HG03139 (cell line): ENCODE measurements at regions not wholly inside any gene's neighbourhood (a gene's known extent, or its start where the extent isn't known, plus 50 kb on each side); places are given as distances from the start of the nearest gene placed in this dataset.

Experiments used
- ATAC-seq: cut with Tn5 transposase; IDR thresholded peaks from one replicate; pipeline ENCODE4 v1.9.1; 2021; ENCODE audit not compliant: unreplicated experiment

DNA sequence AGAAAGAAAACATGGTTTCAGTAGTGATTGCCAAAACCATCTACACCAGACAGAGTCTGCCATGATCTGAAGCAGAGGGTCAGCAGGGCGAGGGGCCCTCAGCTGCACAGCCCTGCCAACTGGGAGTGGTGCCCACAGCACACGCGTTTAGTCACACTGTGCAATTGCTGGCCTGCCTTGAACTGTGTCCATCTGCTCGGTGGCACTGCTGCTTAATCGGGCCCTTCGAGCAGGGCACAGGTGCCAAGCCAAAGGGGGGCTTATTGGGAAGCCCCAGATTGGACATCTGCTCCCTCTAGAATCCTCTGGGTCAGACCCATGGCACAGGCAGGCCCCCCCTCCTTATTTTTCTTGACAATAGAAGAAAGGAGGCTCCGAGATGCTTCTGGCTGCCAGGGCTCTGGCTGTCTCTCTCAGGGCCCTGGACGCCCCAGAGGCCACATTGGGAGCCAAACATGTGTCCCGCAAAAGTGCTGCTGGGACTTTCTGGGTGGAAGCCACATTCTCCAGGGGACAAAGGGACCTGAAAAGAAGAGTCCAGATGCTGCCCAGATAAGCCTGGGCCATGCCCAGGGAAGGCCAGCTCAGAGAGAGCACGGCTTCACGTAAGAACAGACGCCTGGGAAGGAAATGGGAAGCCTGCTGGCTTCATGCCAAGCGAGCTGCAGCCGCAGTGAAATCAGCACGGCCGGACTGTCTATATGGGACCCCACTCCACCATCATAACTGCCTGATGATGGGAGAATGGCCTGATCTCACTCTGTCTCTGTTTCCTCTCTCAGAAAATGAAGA is 349.2 kb downstream of the GADD45G start:
- no peak for ATAC-seq

DNA sequence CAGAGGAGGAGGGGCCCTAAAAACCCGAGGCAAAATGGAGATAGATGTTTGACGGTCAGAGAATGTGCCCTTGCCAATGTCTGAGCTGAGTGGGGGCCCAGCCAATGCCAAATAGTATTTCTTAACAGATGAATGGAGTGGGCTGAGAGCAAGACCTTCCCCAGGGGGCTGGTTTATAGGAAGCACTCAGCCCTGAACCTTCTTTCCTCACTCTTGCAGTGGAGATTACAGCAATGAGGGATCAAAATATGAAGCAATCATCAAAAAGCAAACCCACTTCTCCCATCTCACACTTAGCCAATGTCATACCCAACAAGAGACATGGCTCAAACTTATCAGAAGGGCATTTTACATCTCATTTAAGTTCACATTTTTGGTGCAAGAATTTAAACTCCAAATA is 350.3 kb downstream of the GADD45G start:
- ATAC-seq: no peak

GRCh38 chr9:89955626-89956025 is 350.8 kb downstream of the GADD45G start:
- no peak for ATAC-seq

- ATAC-seq: no peak
Observed at GRCh38 chr9:89956331-89956730, 351.5 kb downstream of the GADD45G start.

DNA sequence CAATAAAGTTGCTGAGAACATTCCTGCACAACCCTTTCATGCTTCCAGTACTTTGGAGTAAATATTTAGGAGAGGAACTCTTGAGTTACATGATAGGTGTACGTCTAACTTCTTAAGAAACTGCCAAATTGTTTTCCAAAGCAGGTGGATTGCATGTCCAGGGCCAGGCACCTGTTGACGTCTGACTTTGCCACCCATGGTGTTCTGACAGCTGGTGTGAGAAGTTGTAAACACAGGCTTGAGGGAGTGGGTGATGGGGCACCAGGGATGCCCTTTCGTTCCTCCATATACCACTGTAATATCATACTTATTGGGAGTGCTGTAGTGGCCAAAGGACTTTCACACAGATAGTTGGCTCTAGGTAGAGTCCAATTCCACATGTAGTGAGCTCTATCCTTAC is 352.1 kb downstream of the GADD45G start:
- no peak for ATAC-seq

DNA sequence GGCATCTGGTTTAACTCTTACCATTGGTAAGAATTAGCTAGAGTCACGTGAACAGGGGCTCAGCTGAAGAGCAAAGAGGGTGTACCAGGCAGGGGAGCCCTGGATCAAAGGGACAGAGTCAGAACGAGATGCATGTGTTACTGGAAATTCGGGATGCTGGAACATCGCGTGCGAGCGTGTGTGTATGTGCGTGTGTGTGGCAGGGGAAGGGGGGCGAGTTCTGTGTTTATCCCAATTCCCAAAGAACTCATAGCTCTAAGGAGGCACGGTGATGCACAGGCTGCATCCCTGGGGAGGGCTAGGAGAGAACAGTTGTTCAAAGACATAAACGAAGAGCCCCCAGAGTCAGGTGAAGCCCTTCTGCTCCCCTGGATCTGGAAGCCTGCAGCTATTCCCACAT is 353.3 kb downstream of the GADD45G start:
- no peak for ATAC-seq

DNA sequence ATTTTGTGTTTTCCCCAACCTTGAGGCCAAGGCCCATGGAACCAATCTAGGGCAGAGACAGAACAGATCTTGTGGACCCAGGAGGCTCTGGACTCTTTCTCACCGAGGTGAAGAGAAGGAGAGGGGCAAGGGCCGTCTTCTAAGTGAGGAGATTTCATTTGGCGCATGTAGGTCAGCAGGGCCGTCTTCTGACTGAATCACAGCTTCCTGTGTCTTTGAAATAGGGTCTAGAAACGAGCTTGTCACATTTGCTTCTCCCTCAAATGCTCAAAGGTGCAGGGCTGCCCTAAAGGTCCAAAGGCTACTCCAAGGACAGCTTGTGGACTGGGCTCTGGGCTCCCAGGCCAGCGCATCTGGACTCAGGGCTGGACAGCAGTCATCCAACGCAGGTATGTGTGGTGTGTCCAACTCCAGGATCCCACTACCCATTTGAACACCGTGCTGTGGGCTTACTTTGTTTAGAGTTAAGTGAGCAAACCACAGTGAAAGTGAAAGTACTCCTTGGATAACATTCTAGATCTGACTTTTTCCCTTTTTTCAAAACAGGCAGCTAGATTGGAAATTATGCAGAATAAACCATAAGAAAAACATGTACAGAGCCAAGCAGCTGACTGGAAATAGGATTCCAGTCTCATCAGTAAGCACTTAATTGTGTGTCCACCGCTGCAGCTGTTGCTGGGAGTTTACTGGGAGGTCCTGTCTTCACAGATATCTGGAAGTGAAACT is 357.0 kb downstream of the GADD45G start:
- no peak for ATAC-seq

- no peak for ATAC-seq
Observed at GRCh38 chr9:89963280-89963679, 358.5 kb downstream of the GADD45G start.

DNA sequence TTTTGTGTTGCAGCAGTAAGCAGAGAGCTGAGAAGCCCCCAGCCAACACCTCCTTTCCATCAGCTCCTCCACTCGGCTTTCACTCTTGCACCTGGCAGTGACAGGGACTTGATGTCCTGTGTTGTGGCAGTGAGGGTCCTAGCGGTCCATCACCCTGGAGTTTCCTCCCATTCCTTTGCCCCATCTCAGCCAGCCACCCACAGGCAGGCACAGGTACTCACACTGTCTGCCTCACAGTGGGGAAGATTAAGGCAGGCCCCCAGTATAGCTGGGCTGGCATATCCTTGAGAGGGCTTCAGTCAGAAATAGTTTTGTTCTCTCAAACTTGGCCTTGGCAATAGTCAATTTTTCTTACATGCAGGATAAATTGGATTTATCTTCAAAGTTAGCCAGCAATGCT is 362.7 kb downstream of the GADD45G start:
- ATAC-seq: no peak

DNA sequence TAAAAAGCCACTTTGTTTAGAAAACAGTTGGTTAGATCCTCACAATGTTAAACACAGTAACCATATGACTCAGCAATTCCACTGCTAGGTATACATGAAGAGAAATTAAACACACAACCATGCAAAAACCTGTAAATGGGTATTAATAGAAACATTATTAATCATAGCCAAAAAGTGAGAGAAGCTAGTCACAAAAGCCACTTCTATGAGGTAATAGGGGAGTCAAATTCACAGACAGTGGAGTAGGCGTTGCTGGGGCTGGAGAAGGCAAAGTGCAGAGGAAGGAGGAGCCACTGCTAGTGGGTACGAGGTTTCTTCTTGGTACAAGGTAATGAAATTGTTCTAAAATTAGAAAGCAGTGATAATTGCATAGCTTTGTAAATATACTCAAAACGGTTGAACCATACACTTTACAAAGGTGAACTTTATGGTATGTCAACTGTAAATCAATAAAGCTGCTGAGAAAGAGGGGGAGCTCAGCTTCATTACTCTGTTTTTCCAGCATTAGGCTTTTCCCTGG is 364.4 kb downstream of the GADD45G start:
- ATAC-seq: no peak

DNA sequence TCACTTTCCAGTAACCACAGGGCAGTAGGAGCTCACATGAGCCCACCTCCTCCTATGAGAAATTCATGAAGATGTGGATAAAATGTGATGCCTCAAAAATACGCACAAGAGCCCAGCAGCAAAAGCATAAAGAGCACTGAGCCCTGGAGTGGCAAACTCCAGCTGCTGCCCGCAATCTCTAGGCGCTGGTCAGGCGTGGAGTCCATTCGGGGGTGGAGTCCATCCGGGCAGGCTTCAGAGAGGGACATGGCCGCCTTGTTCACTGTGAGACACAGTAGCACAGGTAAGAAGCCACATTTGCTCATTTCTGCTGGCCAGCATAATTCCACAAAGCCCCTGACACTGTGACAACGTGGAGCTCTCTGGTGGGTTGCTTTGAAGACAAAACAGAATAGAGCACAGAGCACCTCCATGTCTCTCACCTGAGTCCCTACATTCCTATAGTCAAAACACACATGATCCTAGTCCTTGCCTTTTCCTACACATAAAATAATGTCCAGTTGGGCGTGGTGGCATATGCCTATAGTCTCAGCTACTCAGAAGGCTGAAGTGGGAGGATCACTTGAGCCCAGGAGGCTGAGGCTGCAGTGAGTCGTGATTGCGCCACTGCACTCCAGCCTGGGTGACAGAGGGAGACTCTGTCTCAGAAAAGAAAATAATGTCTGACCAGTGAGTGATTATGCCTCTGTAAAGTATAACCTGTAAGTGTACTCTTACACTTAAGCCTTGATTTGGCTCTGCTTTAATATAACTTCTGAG is 365.2 kb downstream of the GADD45G start:
- ATAC-seq: no peak

- no peak for ATAC-seq
Observed at GRCh38 chr9:89970701-89971100, 365.9 kb downstream of the GADD45G start.

GRCh38 chr9:89972535-89972934 is 367.7 kb downstream of the GADD45G start:
- no peak for ATAC-seq

GRCh38 chr9:89974582-89974981 is 369.8 kb downstream of the GADD45G start:
- ATAC-seq: no peak

GRCh38 chr9:89975024-89975423 is 370.2 kb downstream of the GADD45G start:
- no peak for ATAC-seq

- no peak for ATAC-seq
Observed at GRCh38 chr9:89975630-89976029, 370.8 kb downstream of the GADD45G start.

DNA sequence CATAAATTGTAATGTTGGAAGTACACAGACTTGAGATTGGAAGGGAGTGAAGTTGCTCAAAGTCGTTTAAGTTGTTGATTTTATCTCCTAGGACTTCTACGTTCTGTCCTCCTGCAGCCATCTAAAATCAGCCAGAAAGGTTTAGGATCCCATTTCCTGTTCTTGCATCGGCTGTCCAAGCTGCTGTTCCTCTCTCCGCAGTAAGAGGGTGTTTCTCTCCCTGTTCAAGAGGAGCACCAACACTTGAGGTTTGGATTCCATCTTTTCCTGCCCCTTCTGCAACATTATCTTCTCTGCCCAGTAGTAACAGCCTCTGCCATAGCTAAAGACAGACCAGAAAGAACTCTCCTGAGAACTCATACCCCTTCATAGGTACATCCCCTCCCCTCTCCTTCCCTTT is 373.4 kb downstream of the GADD45G start:
- ATAC-seq: no peak

GRCh38 chr9:89980600-89980999 is 375.8 kb downstream of the GADD45G start:
- ATAC-seq: no peak

DNA sequence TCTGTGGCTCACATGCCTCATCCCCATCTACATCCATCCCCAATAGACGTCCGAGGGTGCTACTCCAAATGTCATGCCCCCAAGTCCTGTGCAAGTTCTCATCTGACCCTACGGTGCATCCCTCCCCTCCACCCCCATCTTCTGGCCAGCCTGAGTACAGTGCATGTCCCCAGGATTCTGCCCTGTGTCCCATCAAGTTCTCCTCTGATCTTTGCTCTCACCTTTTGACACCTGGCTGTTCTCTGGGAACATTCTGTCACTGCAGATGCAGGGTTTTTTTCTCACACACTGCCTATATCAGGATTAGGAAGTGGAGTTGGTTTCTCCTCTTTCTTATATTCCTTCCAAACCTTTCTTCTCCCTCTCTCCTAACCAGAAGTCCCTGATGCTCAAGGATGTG is 377.2 kb downstream of the GADD45G start:
- no peak for ATAC-seq

- ATAC-seq: no peak
Observed at GRCh38 chr9:89983411-89983810, 378.6 kb downstream of the GADD45G start.

DNA sequence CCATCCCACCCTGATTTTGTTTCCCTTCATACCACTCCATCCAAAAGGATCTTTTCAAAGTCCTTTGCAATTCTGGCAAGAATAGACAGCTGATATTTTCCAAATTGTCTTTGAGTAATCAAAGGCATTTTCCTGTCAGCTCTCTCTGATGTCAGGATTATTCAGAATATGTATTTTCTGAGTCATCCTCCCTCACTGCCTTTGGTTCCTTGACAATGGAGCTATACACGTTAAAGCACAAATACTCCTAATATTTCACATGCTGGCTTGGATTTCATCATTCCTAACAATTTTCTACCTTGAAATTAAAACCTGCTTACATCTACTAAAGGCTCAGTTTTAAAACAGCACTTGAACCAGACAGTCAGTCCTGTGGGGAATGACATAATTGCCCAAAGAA is 379.4 kb downstream of the GADD45G start:
- ATAC-seq: no peak

DNA sequence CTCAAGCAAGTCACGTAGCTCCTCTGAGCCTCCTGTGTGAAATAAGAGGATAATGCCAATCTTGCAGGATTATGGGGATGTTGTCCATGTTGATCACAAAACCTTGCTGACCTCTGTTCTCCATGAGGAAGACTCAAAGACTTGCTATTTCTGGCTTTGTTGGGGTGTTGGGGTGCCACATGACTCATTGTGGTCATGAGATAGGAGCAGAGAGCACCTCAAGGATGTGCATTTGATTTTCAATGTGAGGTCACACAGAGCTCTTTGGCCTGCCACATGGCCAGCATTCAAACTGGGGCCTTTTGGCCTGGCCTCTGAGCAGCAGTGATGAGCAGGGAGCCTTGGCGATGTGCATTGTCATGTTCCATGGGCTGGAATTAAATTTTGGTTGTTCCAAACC is 380.3 kb downstream of the GADD45G start:
- no peak for ATAC-seq
